ENCODE measurements at regions not wholly inside any gene's neighbourhood (a gene's known extent, or its start where the extent isn't known, plus 50 kb on each side); places are given as distances from the start of the nearest gene placed in this dataset.

DNA sequence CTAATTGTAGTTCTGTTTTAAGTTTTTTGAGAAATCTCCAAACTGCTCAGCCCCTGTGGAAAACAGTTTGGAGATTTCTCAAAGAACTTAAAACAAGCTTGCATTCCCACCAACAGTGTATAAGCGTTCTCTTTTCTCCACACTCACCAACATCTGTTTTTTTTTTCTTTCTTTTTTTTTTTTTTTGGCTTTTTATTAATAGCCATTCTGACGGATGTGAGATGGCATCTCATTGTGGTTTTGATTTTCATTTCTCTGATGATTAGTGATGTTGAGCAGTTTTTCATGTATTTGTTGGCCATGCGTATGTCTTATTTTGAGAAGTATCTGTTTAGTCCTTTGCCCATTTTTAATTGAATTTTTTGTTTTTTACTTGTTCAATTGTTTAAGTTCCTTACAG, 73.1 kb upstream of the COL8A1 start:
- H3K27me3 ChIP-seq (ENCODE audit: control insufficient read depth in 1 of 2, insufficient read depth in 1 of 2, low read length in 2 of 2): no peaks in the 10 kb centered on the region
- H3K4me2 ChIP-seq (ENCODE audit: low read length, poor library complexity, severe bottlenecking): no peak overlapping the region
- no peak overlapping the region for H3K23ac ChIP-seq (ENCODE audit: low read length in 2 of 2)
- H2BK120ac ChIP-seq (ENCODE audit: low read depth, low read length): no peak overlapping the region
- H2AK5ac ChIP-seq (ENCODE audit: low read length, severe bottlenecking): no peak overlapping the region
- no peak overlapping the region for H2AFZ ChIP-seq (ENCODE audit: low read depth, low read length)
- WGBS: 86% methylated on average over 2 of the region's 3 CpGs
- no peaks in the 10 kb centered on the region for H3K79me1 ChIP-seq (replicated peaks; ENCODE audit: low read length, poor library complexity, severe bottlenecking)
- no peak overlapping the region for H3K18ac ChIP-seq (ENCODE audit: low read depth in 1 of 2, low read length in 2 of 2)
- no peaks in the 10 kb centered on the region for H3K4me1 ChIP-seq (ENCODE audit: control insufficient read depth, insufficient read depth, low read depth, low read length)
- no peak overlapping the region for H4K91ac ChIP-seq (ENCODE audit: low read length)
- H3K14ac ChIP-seq (ENCODE audit: low read length in 2 of 2): no peak overlapping the region
- no peak overlapping the region for H4K8ac ChIP-seq (ENCODE audit: low read length)
- no peak overlapping the region for H3K9ac ChIP-seq (ENCODE audit: low read length)
- no peak overlapping the region for H2BK5ac ChIP-seq (ENCODE audit: low read depth, low read length, poor library complexity, severe bottlenecking)
- no peak for DNase-seq
- no peak overlapping the region for H3K27ac ChIP-seq (ENCODE audit: low read length, poor library complexity, severe bottlenecking)
- no peak overlapping the region for H2BK15ac ChIP-seq (ENCODE audit: low read depth, poor library complexity, severe bottlenecking)
- H3K4me3 ChIP-seq (ENCODE audit: insufficient read depth in 1 of 2, low read depth in 1 of 2, low read length in 2 of 2): no peak overlapping the region
- H2BK12ac ChIP-seq (ENCODE audit: low read length in 2 of 2): no peak overlapping the region
- H3K4ac ChIP-seq (ENCODE audit: low read depth in 1 of 2, low read length in 2 of 2): no peak overlapping the region
- H3K36me3 ChIP-seq (ENCODE audit: control insufficient read depth in 1 of 2, insufficient read depth in 2 of 2, low read depth in 1 of 2, low read length in 2 of 2): no peaks in the 10 kb centered on the region
- peaks cover 8% of the 10 kb centered on the region for H3K9me3 ChIP-seq (ENCODE audit: control insufficient read depth, low read length)

DNA sequence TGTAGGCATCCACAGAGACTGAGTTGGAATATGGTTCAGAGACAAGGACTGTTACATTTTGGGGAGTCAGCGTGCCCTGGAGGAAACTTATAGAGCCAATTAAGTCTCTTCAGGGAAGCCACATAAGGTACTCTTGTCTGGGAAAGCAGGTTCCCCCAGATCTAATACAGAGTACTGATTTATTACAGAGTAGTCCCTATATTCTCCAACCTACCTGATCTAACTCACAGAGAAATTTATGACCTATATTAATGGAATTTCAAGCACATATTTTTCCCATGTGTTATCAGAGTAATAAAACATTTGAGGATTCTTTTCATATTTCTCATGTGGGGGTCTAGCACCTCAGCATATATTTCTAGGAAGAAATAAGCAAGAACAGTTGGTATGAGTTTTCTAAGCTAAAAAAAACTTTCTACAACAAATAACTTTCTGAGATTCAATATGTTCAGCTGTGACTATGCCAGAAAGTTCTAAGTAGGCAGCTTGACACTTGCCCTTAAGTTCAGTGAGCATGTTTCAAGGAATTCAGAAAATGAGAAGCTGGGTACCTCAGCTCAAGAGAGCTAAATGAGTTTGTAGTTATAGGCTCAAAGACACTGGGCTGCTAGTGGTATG, 75.3 kb upstream of the COL8A1 start:
- Histone ChIP-seq H2BK12ac (ENCODE audit: low read length in 2 of 2) (no peak overlapping the region), H4K8ac (ENCODE audit: low read length) (no peak overlapping the region), H3K4me3 (ENCODE audit: insufficient read depth in 1 of 2, low read depth in 1 of 2, low read length in 2 of 2) (no peak overlapping the region), H3K4me1 (ENCODE audit: control insufficient read depth, insufficient read depth, low read depth, low read length) (no peaks in the 10 kb centered on the region), H4K91ac (ENCODE audit: low read length) (no peak overlapping the region), H2AK5ac (ENCODE audit: low read length, severe bottlenecking) (no peak overlapping the region), H3K14ac (ENCODE audit: low read length in 2 of 2) (no peak overlapping the region), H3K79me1 (replicated peaks; ENCODE audit: low read length, poor library complexity, severe bottlenecking) (no peaks in the 10 kb centered on the region), H2BK5ac (ENCODE audit: low read depth, low read length, poor library complexity, severe bottlenecking) (no peak overlapping the region), H3K18ac (ENCODE audit: low read depth in 1 of 2, low read length in 2 of 2) (no peak overlapping the region), H2BK120ac (ENCODE audit: low read depth, low read length) (no peak overlapping the region), H3K4me2 (ENCODE audit: low read length, poor library complexity, severe bottlenecking) (no peak overlapping the region), H2BK15ac (ENCODE audit: low read depth, poor library complexity, severe bottlenecking) (no peak overlapping the region), H3K9ac (ENCODE audit: low read length) (no peak overlapping the region), H3K4ac (ENCODE audit: low read depth in 1 of 2, low read length in 2 of 2) (no peak overlapping the region), H3K36me3 (ENCODE audit: control insufficient read depth in 1 of 2, insufficient read depth in 2 of 2, low read depth in 1 of 2, low read length in 2 of 2) (no peaks in the 10 kb centered on the region), H3K27me3 (ENCODE audit: control insufficient read depth in 1 of 2, insufficient read depth in 1 of 2, low read length in 2 of 2) (no peaks in the 10 kb centered on the region), H3K23ac (ENCODE audit: low read length in 2 of 2) (no peak overlapping the region), H2AFZ (ENCODE audit: low read depth, low read length) (no peak overlapping the region), H3K9me3 (ENCODE audit: control insufficient read depth, low read length) (peaks cover 8% of the 10 kb centered on the region), H3K27ac (ENCODE audit: low read length, poor library complexity, severe bottlenecking) (peak overlapping the region; percentile 86)
- WGBS: 75% methylated on average over 1 of the region's 1 CpG
- no peak for DNase-seq

DNA sequence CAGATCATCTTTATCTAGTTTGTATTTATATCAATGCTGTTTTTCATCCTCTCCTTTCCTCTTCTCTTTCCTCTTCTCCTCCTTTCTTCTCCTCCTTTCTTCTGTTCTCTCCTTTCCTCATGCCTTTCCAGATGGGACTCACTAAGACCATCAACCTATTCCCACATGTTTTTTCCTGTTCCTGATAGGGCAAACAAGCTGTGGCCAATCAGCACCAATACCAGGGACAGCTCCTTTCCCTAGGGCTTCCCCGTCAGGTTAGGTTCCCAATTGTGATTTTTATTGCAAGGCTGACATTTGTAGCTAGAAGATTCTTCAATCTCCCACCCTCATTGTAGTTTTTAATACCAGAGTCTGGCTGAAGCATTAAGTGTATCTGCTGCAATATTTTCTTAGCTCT, 76.3 kb upstream of the COL8A1 start:
- no peak overlapping the region for H3K18ac ChIP-seq (ENCODE audit: low read depth in 1 of 2, low read length in 2 of 2)
- no peak overlapping the region for H3K4me2 ChIP-seq (ENCODE audit: low read length, poor library complexity, severe bottlenecking)
- no peak overlapping the region for H2AFZ ChIP-seq (ENCODE audit: low read depth, low read length)
- no peak overlapping the region for H2BK5ac ChIP-seq (ENCODE audit: low read depth, low read length, poor library complexity, severe bottlenecking)
- no peak overlapping the region for H2BK15ac ChIP-seq (ENCODE audit: low read depth, poor library complexity, severe bottlenecking)
- H2AK5ac ChIP-seq (ENCODE audit: low read length, severe bottlenecking): no peak overlapping the region
- H3K79me1 ChIP-seq (replicated peaks; ENCODE audit: low read length, poor library complexity, severe bottlenecking): no peaks in the 10 kb centered on the region
- H3K9ac ChIP-seq (ENCODE audit: low read length): no peak overlapping the region
- H3K4me3 ChIP-seq (ENCODE audit: insufficient read depth in 1 of 2, low read depth in 1 of 2, low read length in 2 of 2): no peak overlapping the region
- peak overlapping the region; percentile 72 for H3K27ac ChIP-seq (ENCODE audit: low read length, poor library complexity, severe bottlenecking)
- peak; percentile 57 for DNase-seq
- no peak overlapping the region for H4K8ac ChIP-seq (ENCODE audit: low read length)
- no peak overlapping the region for H3K4ac ChIP-seq (ENCODE audit: low read depth in 1 of 2, low read length in 2 of 2)
- no peak overlapping the region for H2BK12ac ChIP-seq (ENCODE audit: low read length in 2 of 2)
- no CpG with 5 or more reads among the region's 1 CpG for WGBS
- no peaks in the 10 kb centered on the region for H3K4me1 ChIP-seq (ENCODE audit: control insufficient read depth, insufficient read depth, low read depth, low read length)
- H3K9me3 ChIP-seq (ENCODE audit: control insufficient read depth, low read length): peaks cover 8% of the 10 kb centered on the region
- H3K36me3 ChIP-seq (ENCODE audit: control insufficient read depth in 1 of 2, insufficient read depth in 2 of 2, low read depth in 1 of 2, low read length in 2 of 2): no peaks in the 10 kb centered on the region
- no peak overlapping the region for H4K91ac ChIP-seq (ENCODE audit: low read length)
- no peaks in the 10 kb centered on the region for H3K27me3 ChIP-seq (ENCODE audit: control insufficient read depth in 1 of 2, insufficient read depth in 1 of 2, low read length in 2 of 2)
- H2BK120ac ChIP-seq (ENCODE audit: low read depth, low read length): no peak overlapping the region
- H3K14ac ChIP-seq (ENCODE audit: low read length in 2 of 2): no peak overlapping the region
- H3K23ac ChIP-seq (ENCODE audit: low read length in 2 of 2): no peak overlapping the region

DNA sequence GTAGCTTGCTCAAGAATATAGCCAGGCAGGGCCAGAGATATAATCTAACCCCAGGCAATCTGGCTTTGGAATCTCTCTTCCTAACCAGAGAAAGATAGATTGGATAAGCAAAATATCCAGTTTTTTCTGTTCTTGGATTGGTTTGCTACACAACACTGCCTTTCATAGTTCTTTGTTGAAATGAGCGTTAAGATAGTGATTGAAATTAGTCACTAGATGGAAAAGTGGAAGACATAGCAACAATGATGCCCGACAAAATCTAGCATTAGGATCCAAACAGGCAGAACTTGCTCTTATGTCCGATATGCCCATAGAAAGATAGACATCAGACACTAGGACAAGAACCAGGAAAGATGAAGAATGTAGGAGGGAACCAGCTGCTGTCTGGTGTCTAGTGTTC, 77.3 kb upstream of the COL8A1 start:
- H2AK5ac ChIP-seq (ENCODE audit: low read length, severe bottlenecking): no peak overlapping the region
- no peak overlapping the region for H2BK15ac ChIP-seq (ENCODE audit: low read depth, poor library complexity, severe bottlenecking)
- H3K18ac ChIP-seq (ENCODE audit: low read depth in 1 of 2, low read length in 2 of 2): no peak overlapping the region
- no peak for DNase-seq
- no peak overlapping the region for H3K4ac ChIP-seq (ENCODE audit: low read depth in 1 of 2, low read length in 2 of 2)
- H3K36me3 ChIP-seq (ENCODE audit: control insufficient read depth in 1 of 2, insufficient read depth in 2 of 2, low read depth in 1 of 2, low read length in 2 of 2): no peaks in the 10 kb centered on the region
- H3K23ac ChIP-seq (ENCODE audit: low read length in 2 of 2): no peak overlapping the region
- H2AFZ ChIP-seq (ENCODE audit: low read depth, low read length): no peak overlapping the region
- no peaks in the 10 kb centered on the region for H3K79me1 ChIP-seq (replicated peaks; ENCODE audit: low read length, poor library complexity, severe bottlenecking)
- H3K27me3 ChIP-seq (ENCODE audit: control insufficient read depth in 1 of 2, insufficient read depth in 1 of 2, low read length in 2 of 2): no peaks in the 10 kb centered on the region
- no peak overlapping the region for H3K27ac ChIP-seq (ENCODE audit: low read length, poor library complexity, severe bottlenecking)
- H4K91ac ChIP-seq (ENCODE audit: low read length): no peak overlapping the region
- no peak overlapping the region for H3K4me3 ChIP-seq (ENCODE audit: insufficient read depth in 1 of 2, low read depth in 1 of 2, low read length in 2 of 2)
- H3K9me3 ChIP-seq (ENCODE audit: control insufficient read depth, low read length): peaks cover 5% of the 10 kb centered on the region
- H2BK12ac ChIP-seq (ENCODE audit: low read length in 2 of 2): no peak overlapping the region
- 94% methylated on average over 3 of the region's 3 CpGs for WGBS
- H3K9ac ChIP-seq (ENCODE audit: low read length): no peak overlapping the region
- H2BK5ac ChIP-seq (ENCODE audit: low read depth, low read length, poor library complexity, severe bottlenecking): no peak overlapping the region
- H3K4me1 ChIP-seq (ENCODE audit: control insufficient read depth, insufficient read depth, low read depth, low read length): no peaks in the 10 kb centered on the region
- H3K4me2 ChIP-seq (ENCODE audit: low read length, poor library complexity, severe bottlenecking): no peak overlapping the region
- H2BK120ac ChIP-seq (ENCODE audit: low read depth, low read length): no peak overlapping the region
- no peak overlapping the region for H4K8ac ChIP-seq (ENCODE audit: low read length)
- H3K14ac ChIP-seq (ENCODE audit: low read length in 2 of 2): no peak overlapping the region
